HepG2 (cell line): ENCODE measurements at regions not wholly inside any gene's neighbourhood (a gene's known extent, or its start where the extent isn't known, plus 50 kb on each side); places are given as distances from the start of the nearest gene placed in this dataset.
A peak's percentile ranks its signal among the peaks of the same experiment; 100 is the strongest.

Experiments used
- ATAC-seq: fragments of 200-7000 bp; cut with Tn5 transposase; 3 replicates; pipeline ENCODE4 v1.9.1; 2020; ENCODE audit warnings: mild to moderate bottlenecking, moderate library complexity
- BruUV-seq: library from RNA; stranded (reverse); fragments of 400-500 nt; replicated peaks from 2 replicates; lab custom pipeline; 2021; lab: Mats Ljungman, UMichigan
- CTCF ChIA-PET: fragments of 300-600 bp; formaldehyde crosslinking; extraction: SDS; loops from one replicate; lab custom pipeline; 2021; ENCODE audit warnings: low total read pairs, inconsistent platforms, low intra/inter-chr PET ratio; lab: Yijun Ruan, JAX
- POLR2A ChIA-PET: fragments of 350-600 bp; sonication (Branson Sonifier 250); formaldehyde crosslinking; loops from one replicate; lab custom pipeline; 2020; ENCODE audit warnings: antibody characterized with exemption, inconsistent platforms; lab: Yijun Ruan, JAX
- DNase-seq: peaks from one replicate; pipeline ENCODE4 v3.0.0-alpha.2; 2015; ENCODE audit warnings: low spot score
- FAIRE-seq: peaks from 3 replicates; lab custom pipeline; 2011; peaks lifted over from hg19 to GRCh38; lab: Jason Lieb, UNC
- H2AFZ ChIP-seq: one replicate; pipeline ENCODE4 v1.6.1; 2011; ENCODE audit warnings: low read length, inconsistent platforms
- H3K27ac ChIP-seq: fragments of 300-600 bp; 3 replicates; pipeline ENCODE4 v1.8.0; 2011; ENCODE audit warnings: mixed run types, mild to moderate bottlenecking, mixed read lengths, low read length, inconsistent platforms; ENCODE audit not compliant: insufficient read depth; ENCODE audit errors: extremely low read length
- H3K27me3 ChIP-seq, 2 experiments: fragments of 200-600 bp in 1 of 2; 2 replicates in 1 of 2; 3 replicates in 1 of 2; pipeline versions ENCODE4 v1.6.0 to v1.8.0; 2011; ENCODE audit warnings: low read length in 2 of 2, mild to moderate bottlenecking in 2 of 2, moderate library complexity in 2 of 2, inconsistent platforms in 1 of 2; ENCODE audit not compliant: insufficient read depth in 2 of 2, control insufficient read depth in 1 of 2
- H3K36me3 ChIP-seq, 2 experiments: fragments of 200-600 bp in 1 of 2; replicated peaks in 1 of 2; 2 replicates in 1 of 2; 3 replicates in 1 of 2; pipeline versions ENCODE4 v1.5.1 to v1.8.0; 2011; ENCODE audit warnings: low read length in 2 of 2, inconsistent platforms in 1 of 2; ENCODE audit not compliant: insufficient read depth in 2 of 2, control insufficient read depth in 1 of 2
- H3K4me1 ChIP-seq: 2 replicates; pipeline ENCODE4 v1.5.1; 2012; ENCODE audit warnings: low read length, inconsistent platforms; ENCODE audit not compliant: insufficient read depth
- H3K4me2 ChIP-seq: 2 replicates; pipeline ENCODE4 v1.6.0; 2011; ENCODE audit warnings: low read depth, low read length, inconsistent platforms
- H3K4me3 ChIP-seq, 3 experiments: fragments of 200-600 bp in 1 of 3; sonication (generic), shearing (Covaris generic) in 1 of 3; replicated peaks in 1 of 3; 2 replicates each; pipeline ENCODE4 v1.5.1; 2011 to 2016; ENCODE audit warnings: low read length in 3 of 3, inconsistent platforms in 2 of 3, low read depth in 2 of 3, mild to moderate bottlenecking in 2 of 3, control low read depth in 1 of 3, mixed read lengths in 1 of 3; ENCODE audit not compliant: insufficient read depth in 1 of 3
- H3K79me2 ChIP-seq: one replicate; pipeline ENCODE4 v1.6.1; 2011; ENCODE audit warnings: low read length, inconsistent platforms; ENCODE audit not compliant: insufficient read depth
- H3K9ac ChIP-seq: 2 replicates; pipeline ENCODE4 v1.6.0; 2011; ENCODE audit warnings: mild to moderate bottlenecking, low read depth, low read length, inconsistent platforms; ENCODE audit not compliant: insufficient read depth
- H3K9me3 ChIP-seq: 2 replicates; pipeline ENCODE4 v1.5.1; 2012; ENCODE audit warnings: mild to moderate bottlenecking, low read length
- H4K20me1 ChIP-seq: 2 replicates; pipeline ENCODE4 v1.6.0; 2011; ENCODE audit warnings: inconsistent platforms, mild to moderate bottlenecking, low read length, moderate library complexity; ENCODE audit not compliant: insufficient read depth
- MAFF ChIP-seq: IDR thresholded peaks from 2 replicates; pipeline ENCODE4 v1.6.1; 2011; ENCODE audit warnings: low read depth, low read length, improper control_type of control experiment
- MAFK ChIP-seq, 2 experiments: IDR thresholded peaks in 1 of 2; conservative IDR thresholded peaks in 1 of 2; 2 replicates each; pipeline ENCODE4 v1.6.1; 2011; ENCODE audit warnings: improper control_type of control experiment in 2 of 2, low read length in 2 of 2
- NCOA5 ChIP-seq: sonication (generic); formaldehyde crosslinking; IDR thresholded peaks from 2 replicates; pipeline ENCODE4 v1.4.0; 2020; ENCODE audit warnings: missing genetic modification reagents
- PPARG ChIP-seq: conservative IDR thresholded peaks from 2 replicates; pipeline ENCODE4 v1.6.1; 2016; ENCODE audit warnings: missing biosample characterization, missing genetic modification reagents
- SSRP1 ChIP-seq: IDR thresholded peaks from 2 replicates; pipeline ENCODE4 v1.6.1; 2016; ENCODE audit warnings: control low read depth
- ZNF251 ChIP-seq: sonication (generic); formaldehyde crosslinking; IDR thresholded peaks from 2 replicates; pipeline ENCODE4 v1.9.0; 2021; ENCODE audit warnings: mild to moderate bottlenecking, missing genetic modification reagents
- WGBS: methylation state at CpG from one replicate; pipeline ENCODE4 v1.1.6; 2017; ENCODE audit warnings: low lambda C conversion rate; 5-methylcytosine and 5-hydroxymethylcytosine counted together
- in situ Hi-C: cut with HindIII; loops from 2 replicates; pipeline ENCODE4 v1.10.0; 2017; ENCODE audit warnings: low pct_unique_long_range_greater_than_20kb; ENCODE audit not compliant: extremely low pct_ligation_motif_present
- intact Hi-C: fragments of 100-400 bp; cut with micrococcal nuclease; formaldehyde crosslinking; loops from one replicate; pipeline ENCODE4 v1.10.0; 2022; ENCODE audit not compliant: unreplicated experiment
- TF ChIP-seq, protein P1 (sequence below): sonication (generic); formaldehyde crosslinking; IDR thresholded peaks from 2 replicates; pipeline ENCODE4 v1.4.0; 2020; ENCODE audit warnings: missing genetic modification reagents
- TF ChIP-seq, protein P2 (sequence below): sonication (generic); formaldehyde crosslinking; IDR thresholded peaks from 2 replicates; pipeline ENCODE4 v1.5.0; 2020; ENCODE audit warnings: mild to moderate bottlenecking, missing genetic modification reagents, borderline replicate concordance
- TF ChIP-seq, protein P3 (sequence below): sonication (generic); formaldehyde crosslinking; IDR thresholded peaks from 2 replicates; pipeline ENCODE4 v1.4.0; 2020; ENCODE audit warnings: missing genetic modification reagents, borderline replicate concordance

DNA sequence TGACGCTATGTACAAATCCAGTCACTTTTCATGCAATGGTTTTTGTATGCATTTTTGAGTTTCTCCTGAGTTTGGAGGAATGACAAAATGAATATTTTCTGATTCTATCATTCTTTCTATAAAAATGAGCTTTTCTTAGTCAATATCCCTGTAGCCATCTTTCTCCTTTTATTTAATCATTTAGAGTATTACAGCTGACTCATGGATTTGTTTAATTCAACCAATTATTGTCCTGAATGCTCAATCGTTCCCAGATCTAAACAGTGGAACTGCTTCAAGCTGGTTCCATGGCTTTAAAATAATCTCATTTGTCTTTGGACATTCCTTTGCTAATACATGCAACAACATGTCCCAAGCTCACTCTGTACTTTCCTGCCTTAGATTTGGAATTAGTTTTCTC lies 368.8 kb downstream of the ADCYAP1 start:
- TF ChIP-seq ZNF251 = no peak
- no peak for TF ChIP-seq NCOA5 (CRISPR knock-in tag)
- peak; percentile 48 to 72; a peak in 3 of 4 replicates for TF ChIP-seq MAFK (conservative IDR thresholded peaks at IDR 0.05 in 1 of 2, IDR thresholded peaks at IDR 0.05 in 1 of 2; ENCODE audit: low read length in 2 of 2)
- TF ChIP-seq, protein P1, sequence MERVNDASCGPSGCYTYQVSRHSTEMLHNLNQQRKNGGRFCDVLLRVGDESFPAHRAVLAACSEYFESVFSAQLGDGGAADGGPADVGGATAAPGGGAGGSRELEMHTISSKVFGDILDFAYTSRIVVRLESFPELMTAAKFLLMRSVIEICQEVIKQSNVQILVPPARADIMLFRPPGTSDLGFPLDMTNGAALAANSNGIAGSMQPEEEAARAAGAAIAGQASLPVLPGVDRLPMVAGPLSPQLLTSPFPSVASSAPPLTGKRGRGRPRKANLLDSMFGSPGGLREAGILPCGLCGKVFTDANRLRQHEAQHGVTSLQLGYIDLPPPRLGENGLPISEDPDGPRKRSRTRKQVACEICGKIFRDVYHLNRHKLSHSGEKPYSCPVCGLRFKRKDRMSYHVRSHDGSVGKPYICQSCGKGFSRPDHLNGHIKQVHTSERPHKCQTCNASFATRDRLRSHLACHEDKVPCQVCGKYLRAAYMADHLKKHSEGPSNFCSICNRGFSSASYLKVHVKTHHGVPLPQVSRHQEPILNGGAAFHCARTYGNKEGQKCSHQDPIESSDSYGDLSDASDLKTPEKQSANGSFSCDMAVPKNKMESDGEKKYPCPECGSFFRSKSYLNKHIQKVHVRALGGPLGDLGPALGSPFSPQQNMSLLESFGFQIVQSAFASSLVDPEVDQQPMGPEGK (CRISPR knock-in tag) = no peak
- peak; percentile 42 for TF ChIP-seq MAFF
- no peak for TF ChIP-seq SSRP1 (CRISPR knock-in tag)
- no peak for TF ChIP-seq PPARG (CRISPR knock-in tag)
- TF ChIP-seq, protein P2, sequence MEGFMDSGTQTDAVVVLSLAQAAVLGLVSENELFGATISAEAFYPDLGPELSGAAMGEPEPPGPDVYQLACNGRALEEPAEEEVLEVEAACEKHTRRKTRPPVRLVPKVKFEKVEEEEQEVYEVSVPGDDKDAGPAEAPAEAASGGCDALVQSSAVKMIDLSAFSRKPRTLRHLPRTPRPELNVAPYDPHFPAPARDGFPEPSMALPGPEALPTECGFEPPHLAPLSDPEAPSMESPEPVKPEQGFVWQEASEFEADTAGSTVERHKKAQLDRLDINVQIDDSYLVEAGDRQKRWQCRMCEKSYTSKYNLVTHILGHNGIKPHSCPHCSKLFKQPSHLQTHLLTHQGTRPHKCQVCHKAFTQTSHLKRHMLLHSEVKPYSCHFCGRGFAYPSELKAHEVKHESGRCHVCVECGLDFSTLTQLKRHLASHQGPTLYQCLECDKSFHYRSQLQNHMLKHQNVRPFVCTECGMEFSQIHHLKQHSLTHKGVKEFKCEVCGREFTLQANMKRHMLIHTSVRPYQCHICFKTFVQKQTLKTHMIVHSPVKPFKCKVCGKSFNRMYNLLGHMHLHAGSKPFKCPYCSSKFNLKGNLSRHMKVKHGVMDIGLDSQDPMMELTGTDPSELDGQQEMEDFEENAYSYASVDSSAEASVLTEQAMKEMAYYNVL (CRISPR knock-in tag) = no peak
- TF ChIP-seq, protein P3, sequence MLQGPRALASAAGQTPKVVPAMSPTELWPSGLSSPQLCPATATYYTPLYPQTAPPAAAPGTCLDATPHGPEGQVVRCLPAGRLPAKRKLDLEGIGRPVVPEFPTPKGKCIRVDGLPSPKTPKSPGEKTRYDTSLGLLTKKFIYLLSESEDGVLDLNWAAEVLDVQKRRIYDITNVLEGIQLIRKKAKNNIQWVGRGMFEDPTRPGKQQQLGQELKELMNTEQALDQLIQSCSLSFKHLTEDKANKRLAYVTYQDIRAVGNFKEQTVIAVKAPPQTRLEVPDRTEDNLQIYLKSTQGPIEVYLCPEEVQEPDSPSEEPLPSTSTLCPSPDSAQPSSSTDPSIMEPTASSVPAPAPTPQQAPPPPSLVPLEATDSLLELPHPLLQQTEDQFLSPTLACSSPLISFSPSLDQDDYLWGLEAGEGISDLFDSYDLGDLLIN (CRISPR knock-in tag) = no peak
- TF ChIP-seq, all 625 proteins: peak for 2
- intact Hi-C loops = no loop called here
- Histone ChIP-seq H3K27ac (no peak overlapping the region), H3K4me2 (no peak overlapping the region), H2AFZ (no peak overlapping the region), H3K4me1 (peaks cover 16% of the 10 kb centered on the region; the same call in 1 of the 2 replicates), H4K20me1 (no peaks in the 10 kb centered on the region), H3K9me3 (no peaks in the 10 kb centered on the region), H3K4me3 (no peak overlapping the region), H3K27me3 (no peaks in the 10 kb centered on the region), H3K9ac (no peak overlapping the region), H3K79me2 (no peaks in the 10 kb centered on the region), H3K36me3 (no peaks in the 10 kb centered on the region)
- ATAC-seq = no peak
- no TSS peak for BruUV-seq
- in situ Hi-C loops = no loop called here
- POLR2A ChIA-PET = no interaction called here
- 45% methylated on average over 2 of the region's 2 CpGs for WGBS
- CTCF ChIA-PET = no interaction called here
- no peak for DNase-seq
- FAIRE-seq = no peak
